ENCODE measurements at regions not wholly inside any gene's neighbourhood (a gene's known extent, or its start where the extent isn't known, plus 50 kb on each side); places are given as distances from the start of the nearest gene placed in this dataset.

DNA sequence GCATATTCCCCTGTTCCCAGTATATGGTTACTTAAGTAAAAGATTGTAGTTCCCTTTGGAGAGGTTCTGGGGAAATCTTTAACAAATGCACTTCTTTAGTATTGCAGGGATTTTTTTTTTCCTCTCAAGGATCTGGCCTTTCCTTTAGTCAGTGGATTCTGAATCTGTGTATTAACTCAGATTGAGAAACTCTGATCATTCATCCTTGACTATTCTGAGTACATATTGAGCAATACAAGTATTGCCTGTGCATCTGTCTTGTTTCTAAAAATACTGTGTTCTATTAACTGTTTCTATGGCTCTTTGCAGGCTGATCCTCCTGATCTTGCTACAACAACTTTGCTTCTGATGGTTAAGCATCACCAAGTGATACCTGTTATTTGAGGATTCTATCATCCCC, 67.8 kb upstream of the FGGY start:
- Histone ChIP-seq H3K27me3 (ENCODE audit: low read depth) (no peaks in the 10 kb centered on the region), H3K4me3 (no peak overlapping the region), H3K9me3 (no peaks in the 10 kb centered on the region), H3K36me3 (replicated peaks) (no peaks in the 10 kb centered on the region), H3K4me1 (no peaks in the 10 kb centered on the region)
- no peak for DNase-seq (ENCODE audit: low spot score in 2 of 2)
- in situ Hi-C loops (cut with MboI; ENCODE audit: low sequenced_read_pairs) = no loop called here

DNA sequence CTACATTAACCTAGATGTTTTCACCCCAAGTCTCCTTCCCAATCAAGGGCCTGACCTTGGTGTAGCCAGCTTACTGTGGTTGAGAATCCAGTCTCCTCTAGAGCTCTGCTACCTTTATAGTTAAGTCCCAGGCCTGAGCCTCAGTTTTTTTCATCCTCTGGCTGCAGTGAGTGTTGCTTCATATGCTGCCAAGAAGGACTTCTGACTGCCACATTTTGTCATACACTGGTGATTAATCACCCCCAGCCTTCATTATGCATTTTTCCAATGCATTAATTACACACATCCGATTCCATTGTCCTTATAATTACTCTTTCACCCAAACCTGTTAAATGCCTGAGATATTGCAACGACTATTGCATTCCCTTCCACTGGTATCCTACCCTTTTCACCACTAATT, 66.3 kb upstream of the FGGY start:
- DNase-seq (ENCODE audit: low spot score in 2 of 2) = no peak
- Histone ChIP-seq H3K27me3 (ENCODE audit: low read depth) (no peaks in the 10 kb centered on the region), H3K36me3 (replicated peaks) (no peaks in the 10 kb centered on the region), H3K9me3 (no peaks in the 10 kb centered on the region), H3K4me3 (no peak overlapping the region), H3K4me1 (no peaks in the 10 kb centered on the region)
- in situ Hi-C loops (cut with MboI; ENCODE audit: low sequenced_read_pairs) = no loop called here

DNA sequence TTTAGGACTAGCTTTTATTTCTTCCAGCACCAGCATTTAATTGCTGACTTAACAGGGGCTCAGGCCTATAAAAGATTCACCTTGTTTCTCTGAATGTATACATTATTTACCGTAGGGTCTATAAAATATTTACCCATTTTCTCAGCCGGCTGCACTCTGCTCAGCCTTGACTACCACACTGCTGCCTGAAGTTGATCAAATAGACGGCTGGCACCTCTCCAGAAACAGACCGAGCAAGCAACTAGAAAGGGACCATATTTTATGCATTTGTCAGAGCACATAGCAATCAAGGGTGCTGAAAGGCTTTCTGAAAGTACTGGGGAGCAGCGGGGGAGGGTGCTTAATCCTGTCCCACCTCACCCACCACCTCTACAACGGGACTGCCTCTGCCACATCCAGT, 64.7 kb upstream of the FGGY start:
- Histone ChIP-seq H3K4me3 (no peak overlapping the region), H3K36me3 (replicated peaks) (no peaks in the 10 kb centered on the region), H3K9me3 (no peaks in the 10 kb centered on the region), H3K4me1 (no peaks in the 10 kb centered on the region), H3K27me3 (ENCODE audit: low read depth) (no peaks in the 10 kb centered on the region)
- in situ Hi-C loops (cut with MboI; ENCODE audit: low sequenced_read_pairs) = no loop called here
- no peak for DNase-seq (ENCODE audit: low spot score in 2 of 2)

DNA sequence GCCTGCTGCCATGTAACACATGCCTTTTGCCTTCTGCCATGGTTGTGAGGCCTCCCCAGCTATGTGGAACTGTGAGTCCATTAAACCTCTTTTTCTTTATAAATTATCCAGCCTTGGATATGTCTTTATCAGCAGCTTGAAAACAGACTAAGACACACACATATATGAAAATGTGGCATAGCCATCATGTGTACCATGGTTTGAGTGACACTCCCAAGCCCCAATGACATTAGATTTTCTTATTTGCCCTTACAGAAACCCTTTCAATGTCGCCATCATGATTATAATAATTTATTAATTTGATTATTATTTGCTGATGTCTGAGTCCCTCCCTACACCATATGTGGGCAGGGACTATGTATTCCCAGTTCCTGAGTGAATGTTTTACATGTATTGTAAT, 63.5 kb upstream of the FGGY start:
- no peaks in the 10 kb centered on the region for H3K27me3 ChIP-seq (ENCODE audit: low read depth)
- in situ Hi-C loops (cut with MboI; ENCODE audit: low sequenced_read_pairs) = no loop called here
- H3K9me3 ChIP-seq = no peaks in the 10 kb centered on the region
- DNase-seq (ENCODE audit: low spot score in 2 of 2) = no peak
- H3K36me3 ChIP-seq (replicated peaks) = no peaks in the 10 kb centered on the region
- H3K4me1 ChIP-seq = no peaks in the 10 kb centered on the region
- no peak overlapping the region for H3K4me3 ChIP-seq

DNA sequence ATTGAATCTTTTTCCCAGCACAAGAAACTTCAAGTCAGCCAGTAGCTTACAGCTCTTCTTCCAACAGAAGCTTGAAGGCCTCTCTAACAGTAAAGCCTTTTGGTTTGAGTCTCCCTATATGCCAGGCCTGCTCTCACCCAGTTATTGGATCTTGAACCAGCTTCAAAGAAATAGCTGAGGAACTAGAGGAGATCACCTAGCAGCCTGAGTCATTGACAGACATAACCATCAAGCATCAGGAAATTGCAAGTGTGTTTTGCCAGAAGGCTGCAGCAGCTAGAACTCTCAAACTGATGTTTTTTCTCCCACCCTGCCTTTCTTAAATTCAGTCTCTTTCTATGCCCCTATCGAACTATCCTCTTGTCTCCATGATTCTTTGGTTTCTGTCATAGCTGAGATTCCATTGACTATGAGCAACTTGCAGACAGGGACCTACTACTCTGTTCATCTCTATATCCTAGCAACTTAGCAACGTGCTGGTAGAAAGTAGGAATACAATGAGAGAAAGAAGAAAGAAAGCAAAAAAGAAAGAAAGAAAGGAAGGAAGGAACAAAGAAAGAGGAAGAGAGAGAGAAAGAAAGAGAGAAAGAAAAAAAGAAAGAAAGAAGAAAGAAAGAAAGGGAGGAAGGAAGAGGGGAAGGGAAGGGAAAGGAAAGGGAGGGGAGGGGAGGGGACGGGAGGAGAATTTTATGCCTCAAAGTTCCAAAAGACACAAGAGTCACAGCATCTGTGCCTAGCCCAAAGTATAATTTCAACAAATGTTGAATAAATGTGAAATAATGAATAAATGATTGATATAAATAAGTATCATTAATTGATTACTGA, 60.0 kb upstream of the FGGY start:
- H3K27me3 ChIP-seq (ENCODE audit: low read depth) = no peaks in the 10 kb centered on the region
- in situ Hi-C loops (cut with MboI; ENCODE audit: low sequenced_read_pairs) = no loop called here
- H3K9me3 ChIP-seq = no peaks in the 10 kb centered on the region
- H3K36me3 ChIP-seq (replicated peaks) = no peaks in the 10 kb centered on the region
- H3K4me3 ChIP-seq = no peak overlapping the region
- DNase-seq (ENCODE audit: low spot score in 2 of 2) = no peak
- H3K4me1 ChIP-seq = no peaks in the 10 kb centered on the region

DNA sequence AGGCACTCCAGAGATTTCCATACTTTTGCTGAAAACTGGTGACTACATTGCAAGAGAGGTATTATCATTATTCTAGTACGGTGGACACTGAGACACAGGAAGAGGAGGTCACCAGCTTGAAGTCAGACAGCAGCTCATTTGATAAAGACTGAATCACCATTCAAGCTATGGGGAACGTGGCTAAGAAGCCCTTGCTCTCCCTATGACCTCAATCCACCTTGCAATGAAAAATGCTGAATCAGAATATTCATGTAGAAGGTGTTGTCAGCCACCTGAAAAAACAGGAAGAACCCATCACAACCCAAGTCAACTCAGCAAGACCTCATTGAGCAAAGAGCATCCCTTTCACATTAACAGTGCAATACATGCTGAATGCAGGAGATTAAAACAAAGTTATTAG, 59.0 kb upstream of the FGGY start:
- H3K36me3 ChIP-seq (replicated peaks) = no peaks in the 10 kb centered on the region
- H3K4me3 ChIP-seq = no peak overlapping the region
- H3K4me1 ChIP-seq = no peaks in the 10 kb centered on the region
- no peaks in the 10 kb centered on the region for H3K9me3 ChIP-seq
- H3K27me3 ChIP-seq (ENCODE audit: low read depth) = no peaks in the 10 kb centered on the region
- no peak for DNase-seq (ENCODE audit: low spot score in 2 of 2)
- in situ Hi-C loops (cut with MboI; ENCODE audit: low sequenced_read_pairs) = no loop called here

DNA sequence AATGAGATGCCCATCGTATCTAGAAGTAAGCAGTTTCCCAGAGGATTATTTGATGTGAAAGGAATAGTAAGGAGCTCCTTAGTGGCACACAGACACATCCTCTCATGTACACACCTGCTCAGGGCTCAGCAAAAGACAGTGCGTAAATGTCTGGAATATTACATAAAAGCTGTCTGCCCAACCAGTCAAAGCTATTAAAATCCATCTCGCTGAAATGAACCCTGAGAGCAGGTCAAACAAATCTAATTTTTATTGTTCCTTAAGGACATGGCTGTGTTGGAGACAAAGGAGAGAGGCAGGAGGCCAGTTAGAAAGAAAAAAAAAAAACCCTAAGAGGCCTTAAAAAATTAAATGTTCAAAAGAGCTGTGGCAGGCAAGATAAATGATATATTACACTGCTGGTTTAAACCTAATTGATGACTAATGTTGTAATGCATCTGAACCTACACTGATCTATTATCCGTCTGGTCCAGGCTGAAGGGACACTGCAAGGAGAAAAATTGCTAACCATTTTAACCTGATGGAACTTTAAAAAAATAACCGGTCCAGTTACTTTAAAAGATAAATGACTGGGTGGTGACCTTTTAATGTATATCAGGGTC, 58.5 kb upstream of the FGGY start:
- Histone ChIP-seq H3K9me3 (no peaks in the 10 kb centered on the region), H3K4me1 (no peaks in the 10 kb centered on the region), H3K4me3 (no peak overlapping the region), H3K36me3 (replicated peaks) (no peaks in the 10 kb centered on the region), H3K27me3 (ENCODE audit: low read depth) (no peaks in the 10 kb centered on the region)
- DNase-seq (ENCODE audit: low spot score in 2 of 2) = no peak
- in situ Hi-C loops (cut with MboI; ENCODE audit: low sequenced_read_pairs) = no loop called here

DNA sequence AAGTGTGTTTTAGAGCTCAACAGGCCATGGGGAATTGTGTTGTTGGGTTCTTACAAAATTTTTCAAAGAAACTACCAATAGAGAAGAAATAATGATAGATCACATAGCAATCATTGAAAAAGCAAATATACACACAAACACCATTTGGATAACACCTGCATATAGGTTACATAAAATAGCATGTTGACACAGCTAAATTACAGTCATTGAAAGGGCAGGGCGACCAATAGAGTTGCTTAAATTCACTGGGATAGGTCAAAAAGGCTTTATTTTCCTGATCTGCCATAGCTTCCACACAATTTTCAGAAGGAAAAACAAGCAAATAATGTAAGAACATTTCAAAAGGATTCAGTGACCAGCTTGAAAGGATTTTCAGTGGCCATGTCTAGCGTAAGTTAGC, 57.9 kb upstream of the FGGY start:
- no peak for DNase-seq (ENCODE audit: low spot score in 2 of 2)
- Histone ChIP-seq H3K9me3 (no peaks in the 10 kb centered on the region), H3K4me3 (no peak overlapping the region), H3K4me1 (no peaks in the 10 kb centered on the region), H3K36me3 (replicated peaks) (no peaks in the 10 kb centered on the region), H3K27me3 (ENCODE audit: low read depth) (no peaks in the 10 kb centered on the region)
- in situ Hi-C loops (cut with MboI; ENCODE audit: low sequenced_read_pairs) = no loop called here

DNA sequence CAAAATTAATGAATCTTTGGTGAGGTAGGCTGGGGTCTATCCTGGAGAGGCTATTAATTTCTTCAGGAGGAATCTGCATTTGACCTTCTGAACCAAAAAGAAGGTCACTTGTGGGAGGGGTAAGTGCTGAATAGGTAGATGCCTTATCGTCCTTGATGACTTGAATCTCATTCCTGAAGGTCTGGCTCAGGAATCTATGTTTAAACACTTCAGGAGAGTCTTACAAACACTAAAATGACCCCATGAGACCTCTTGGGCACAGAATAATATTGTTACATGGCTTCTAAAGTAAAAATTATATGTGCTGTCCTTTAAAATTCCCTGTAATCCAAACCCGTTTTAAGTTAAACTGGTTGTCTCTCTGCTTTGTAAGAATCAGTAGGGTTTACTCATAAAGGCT, 55.0 kb upstream of the FGGY start:
- H3K4me1 ChIP-seq = no peaks in the 10 kb centered on the region
- in situ Hi-C loops (cut with MboI; ENCODE audit: low sequenced_read_pairs) = no loop called here
- no peak for DNase-seq (ENCODE audit: low spot score in 2 of 2)
- H3K4me3 ChIP-seq = no peak overlapping the region
- H3K27me3 ChIP-seq (ENCODE audit: low read depth) = peaks cover 3% of the 10 kb centered on the region; the same call in 1 of the 2 replicates
- H3K36me3 ChIP-seq (replicated peaks) = no peaks in the 10 kb centered on the region
- H3K9me3 ChIP-seq = no peaks in the 10 kb centered on the region

DNA sequence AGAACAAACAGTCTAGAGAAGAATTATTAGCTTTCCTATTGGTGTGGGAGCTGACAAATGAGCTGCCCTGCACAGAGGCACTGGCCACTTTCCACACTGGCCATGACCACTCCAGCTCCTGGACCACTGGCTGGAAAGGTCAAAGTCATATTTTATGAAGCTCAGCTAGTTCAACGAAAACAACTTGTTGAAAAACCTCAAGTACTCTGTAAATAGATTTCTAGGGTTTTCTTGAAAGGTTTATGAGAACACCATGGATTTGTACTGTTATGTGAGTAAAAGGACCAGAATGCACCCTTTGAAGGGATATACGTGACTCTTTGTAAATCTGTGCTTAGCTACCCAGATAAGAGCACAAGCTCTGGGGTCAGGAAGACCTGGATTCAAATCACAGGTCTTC, 54.5 kb upstream of the FGGY start:
- in situ Hi-C loops (cut with MboI; ENCODE audit: low sequenced_read_pairs) = no loop called here
- no peaks in the 10 kb centered on the region for H3K4me1 ChIP-seq
- DNase-seq (ENCODE audit: low spot score in 2 of 2) = no peak
- H3K9me3 ChIP-seq = no peaks in the 10 kb centered on the region
- no peak overlapping the region for H3K4me3 ChIP-seq
- H3K36me3 ChIP-seq (replicated peaks) = no peaks in the 10 kb centered on the region
- H3K27me3 ChIP-seq (ENCODE audit: low read depth) = peaks cover 3% of the 10 kb centered on the region; the same call in 1 of the 2 replicates

DNA sequence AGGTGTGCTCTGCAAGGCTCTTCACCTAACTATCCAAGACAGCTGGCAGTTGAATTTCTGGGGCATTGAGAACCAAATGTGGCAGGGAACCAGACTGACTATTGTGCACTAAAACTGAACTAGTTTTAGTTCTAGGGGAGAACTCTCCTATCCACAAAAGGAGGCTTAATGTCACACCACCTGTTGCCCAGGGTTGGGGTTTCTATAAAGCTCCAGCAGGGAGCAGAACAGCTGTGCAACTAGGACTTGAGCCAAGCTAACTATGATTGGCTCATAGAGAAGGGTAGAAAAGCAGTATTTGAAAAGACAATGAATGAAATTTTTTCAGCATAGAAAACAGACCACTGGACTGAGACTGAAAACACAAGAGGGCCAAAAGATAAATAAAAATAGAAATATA, 53.3 kb upstream of the FGGY start:
- Histone ChIP-seq H3K36me3 (replicated peaks) (no peaks in the 10 kb centered on the region), H3K9me3 (no peaks in the 10 kb centered on the region), H3K4me1 (no peaks in the 10 kb centered on the region), H3K4me3 (no peak overlapping the region), H3K27me3 (ENCODE audit: low read depth) (peaks cover 3% of the 10 kb centered on the region; the same call in 1 of the 2 replicates)
- in situ Hi-C loops (cut with MboI; ENCODE audit: low sequenced_read_pairs) = no loop called here
- no peak for DNase-seq (ENCODE audit: low spot score in 2 of 2)

DNA sequence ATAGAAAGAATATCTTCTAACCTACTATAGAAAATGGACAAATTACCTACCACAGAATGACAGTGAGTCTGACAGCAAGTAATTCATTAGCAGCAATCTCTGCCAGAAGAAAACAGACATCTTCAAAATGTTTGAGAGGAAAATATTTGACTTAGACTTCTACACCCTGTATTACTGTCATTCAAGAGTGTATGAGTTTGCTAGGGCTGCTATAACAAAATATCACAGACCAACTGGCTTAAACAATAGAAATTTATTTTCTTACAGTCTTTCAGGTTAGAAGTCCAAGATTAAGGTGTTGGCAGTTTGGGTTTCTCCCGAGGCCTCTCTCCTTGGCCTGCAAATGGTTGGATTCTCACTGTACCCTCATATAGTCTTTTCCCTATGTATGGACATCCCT, 52.9 kb upstream of the FGGY start:
- in situ Hi-C loops (cut with MboI; ENCODE audit: low sequenced_read_pairs) = no loop called here
- Histone ChIP-seq H3K36me3 (replicated peaks) (no peaks in the 10 kb centered on the region), H3K4me3 (no peak overlapping the region), H3K27me3 (ENCODE audit: low read depth) (peaks cover 3% of the 10 kb centered on the region; the same call in 1 of the 2 replicates), H3K4me1 (no peaks in the 10 kb centered on the region), H3K9me3 (no peaks in the 10 kb centered on the region)
- DNase-seq (ENCODE audit: low spot score in 2 of 2) = no peak

DNA sequence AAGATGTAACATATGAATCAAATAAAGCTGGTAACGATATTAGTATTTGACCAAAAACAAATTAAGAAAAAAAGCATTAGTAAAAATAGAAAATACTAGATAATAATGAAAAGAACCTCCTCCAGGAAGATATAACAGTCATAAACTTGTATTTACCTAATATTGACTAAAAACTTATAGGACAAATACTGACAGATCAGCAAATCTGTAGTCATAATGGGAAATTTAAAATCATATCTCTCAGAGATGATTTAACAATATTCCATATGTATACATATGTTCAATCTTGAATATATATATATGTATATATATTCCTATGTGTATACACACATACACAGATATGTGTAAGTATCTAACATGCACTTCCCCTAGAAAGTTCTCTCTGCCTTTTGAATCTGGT, 52.0 kb upstream of the FGGY start:
- no peak overlapping the region for H3K4me3 ChIP-seq
- H3K36me3 ChIP-seq (replicated peaks) = no peaks in the 10 kb centered on the region
- in situ Hi-C loops (cut with MboI; ENCODE audit: low sequenced_read_pairs) = no loop called here
- no peak for DNase-seq (ENCODE audit: low spot score in 2 of 2)
- no peaks in the 10 kb centered on the region for H3K4me1 ChIP-seq
- peaks cover 3% of the 10 kb centered on the region; the same call in 1 of the 2 replicates for H3K27me3 ChIP-seq (ENCODE audit: low read depth)
- no peaks in the 10 kb centered on the region for H3K9me3 ChIP-seq
